Activated effector memory CD4-positive, alpha-beta T cell treated with Interleukin-2 at 50 U/mL for 16 hours (primary cell): ENCODE measurements at regions not wholly inside any gene's neighbourhood (a gene's known extent, or its start where the extent isn't known, plus 50 kb on each side); places are given as distances from the start of the nearest gene placed in this dataset.
"Not testable (repeated sequence)": the region's sequence is repeated elsewhere in the genome, so short reads cannot be mapped to it uniquely, and the experiment has no call there.

Experiments used
- DNase-seq: peaks from one replicate; pipeline ENCODE4 v3.0.0-alpha.2; 2020

- no peak for DNase-seq
Observed at GRCh38 chr12:97005174-97005573, 98.1 kb downstream of the NEDD1 start.

GRCh38 chr12:97005646-97006045 is 98.6 kb downstream of the NEDD1 start:
- DNase-seq, result no peak

GRCh38 chr12:97006585-97006984 is 99.5 kb downstream of the NEDD1 start:
- DNase-seq, result no peak

- DNase-seq, result no peak
Observed at GRCh38 chr12:97016163-97016562, 109.1 kb downstream of the NEDD1 start.

GRCh38 chr12:97017213-97017612 is 110.2 kb downstream of the NEDD1 start:
- no peak for DNase-seq

GRCh38 chr12:97022536-97023230 is 115.6 kb downstream of the NEDD1 start:
- no peak for DNase-seq

- no peak for DNase-seq
Observed at GRCh38 chr12:97024393-97024792, 117.3 kb downstream of the NEDD1 start.

GRCh38 chr12:97026901-97027300 is 119.8 kb downstream of the NEDD1 start:
- no peak for DNase-seq

GRCh38 chr12:97027482-97027881 is 120.4 kb downstream of the NEDD1 start:
- DNase-seq, result no peak

GRCh38 chr12:97038131-97038530 is 131.1 kb downstream of the NEDD1 start:
- DNase-seq, result no peak

GRCh38 chr12:97038834-97039233 is 131.8 kb downstream of the NEDD1 start:
- no peak for DNase-seq

GRCh38 chr12:97046901-97047300 is 139.8 kb downstream of the NEDD1 start:
- DNase-seq, result no peak

- no peak for DNase-seq
Observed at GRCh38 chr12:97047361-97047760, 140.3 kb downstream of the NEDD1 start.

- DNase-seq, result no peak
Observed at GRCh38 chr12:97048421-97049035, 141.5 kb downstream of the NEDD1 start.

GRCh38 chr12:97050509-97050908 is 143.5 kb downstream of the NEDD1 start:
- no peak for DNase-seq

- DNase-seq, result no peak
Observed at GRCh38 chr12:97051341-97051740, 144.3 kb downstream of the NEDD1 start.

- no peak for DNase-seq
Observed at GRCh38 chr12:97061171-97061570, 154.1 kb downstream of the NEDD1 start.

GRCh38 chr12:97063292-97063935 is 156.4 kb downstream of the NEDD1 start:
- DNase-seq, result no peak

- no peak for DNase-seq
Observed at GRCh38 chr12:97075161-97075933, 168.3 kb downstream of the NEDD1 start.

GRCh38 chr12:97075934-97076630 is 169.0 kb downstream of the NEDD1 start:
- DNase-seq, result no peak

- not testable (repeated sequence) for DNase-seq
Observed at GRCh38 chr12:97076912-97077311, 169.9 kb downstream of the NEDD1 start.

GRCh38 chr12:97082029-97082428 is 175.0 kb downstream of the NEDD1 start:
- no peak for DNase-seq

- DNase-seq, result no peak
Observed at GRCh38 chr12:97093187-97093683, 186.2 kb downstream of the NEDD1 start.
